Panc1 (cell line): ENCODE measurements at regions not wholly inside any gene's neighbourhood (a gene's known extent, or its start where the extent isn't known, plus 50 kb on each side); places are given as distances from the start of the nearest gene placed in this dataset.

ENCODE experiments used
- ATAC-seq: fragments of 200-7000 bp; cut with Tn5 transposase; 2 replicates; pipeline ENCODE4 v1.9.1; 2020; ENCODE audit warnings: mild to moderate bottlenecking, moderate library complexity
- BruUV-seq: library from RNA; stranded (reverse); fragments of 400-500 nt; replicated peaks from 2 replicates; lab custom pipeline; 2021; lab: Mats Ljungman, UMichigan
- CTCF ChIA-PET: fragments of 300-600 bp; sonication (Branson Sonifier 250); formaldehyde crosslinking; loops from one replicate; lab custom pipeline; 2022; ENCODE audit warnings: antibody characterized with exemption; lab: Charles Lee
- POLR2A ChIA-PET: fragments of 300-600 bp; sonication (Branson Sonifier 250); formaldehyde crosslinking; loops from one replicate; lab custom pipeline; 2022; ENCODE audit warnings: antibody characterized with exemption; lab: Charles Lee
- DNase-seq: peaks from one replicate; pipeline ENCODE4 v3.0.0-alpha.2; 2010; ENCODE audit warnings: low read depth, low spot score
- H3K27ac ChIP-seq: 2 replicates; pipeline ENCODE4 v1.5.1; 2011; ENCODE audit warnings: mild to moderate bottlenecking, low read length, inconsistent platforms
- H3K27me3 ChIP-seq: fragments of 200-500 bp; sonication (Bioruptor generic); 2 replicates; pipeline ENCODE4 v1.6.0; 2014; ENCODE audit warnings: low read length, inconsistent platforms; ENCODE audit not compliant: control insufficient read depth, insufficient read depth
- H3K36me3 ChIP-seq: fragments of 200-500 bp; sonication (Bioruptor generic); 2 replicates; pipeline ENCODE4 v1.5.1; 2014; ENCODE audit warnings: inconsistent platforms, mild to moderate bottlenecking, low read length, moderate library complexity; ENCODE audit not compliant: control insufficient read depth, insufficient read depth
- H3K4me1 ChIP-seq: 2 replicates; pipeline ENCODE4 v1.5.1; 2011; ENCODE audit warnings: inconsistent platforms, mild to moderate bottlenecking, low read length, moderate library complexity; ENCODE audit not compliant: control insufficient read depth, insufficient read depth
- H3K4me3 ChIP-seq, 2 experiments: 2 replicates each; pipeline ENCODE4 v1.5.1; 2011 to 2012; ENCODE audit warnings: low read depth in 2 of 2, low read length in 2 of 2, mild to moderate bottlenecking in 2 of 2, inconsistent platforms in 1 of 2, moderate library complexity in 1 of 2
- H3K9me3 ChIP-seq: fragments of 200-500 bp; sonication (Bioruptor generic); 2 replicates; pipeline ENCODE4 v1.5.1; 2014; ENCODE audit warnings: low read depth, mild to moderate bottlenecking, inconsistent platforms, low read length, moderate library complexity; ENCODE audit not compliant: control insufficient read depth, insufficient read depth
- CTCF ChIP-seq: fragments of 450-650 bp; IDR thresholded peaks from 2 replicates; pipeline ENCODE4 v1.5.1; 2017; ENCODE audit warnings: mild to moderate bottlenecking
- POLR2AphosphoS5 ChIP-seq: IDR thresholded peaks from 2 replicates; pipeline ENCODE4 v1.6.1; 2012; ENCODE audit warnings: mild to moderate bottlenecking, low read depth, low read length, moderate library complexity
- REST ChIP-seq, 2 experiments: IDR thresholded peaks; 2 replicates each; pipeline ENCODE4 v1.6.1; 2011 to 2012; ENCODE audit warnings: low read depth in 2 of 2, control low read depth in 1 of 2, low read length in 1 of 2, mild to moderate bottlenecking in 1 of 2, moderate library complexity in 1 of 2; ENCODE audit not compliant: insufficient read depth in 1 of 2
- SIN3A ChIP-seq: IDR thresholded peaks from 2 replicates; pipeline ENCODE4 v1.6.1; 2012; ENCODE audit warnings: low read depth, mild to moderate bottlenecking, low read length, moderate library complexity, borderline replicate concordance; ENCODE audit not compliant: insufficient read depth
- TCF7L2 ChIP-seq: IDR thresholded peaks from 2 replicates; pipeline ENCODE4 v1.6.1; 2011; ENCODE audit warnings: mild to moderate bottlenecking, low read depth, low read length, inconsistent platforms
- in situ Hi-C: cut with HindIII; loops from 2 replicates; pipeline ENCODE4 v1.10.0; 2016; ENCODE audit warnings: low sequenced_read_pairs, low pct_unique_long_range_greater_than_20kb
- intact Hi-C: fragments of 100-400 bp; cut with micrococcal nuclease; formaldehyde crosslinking; loops from one replicate; pipeline ENCODE4 v1.10.0; 2022; ENCODE audit not compliant: unreplicated experiment

- Histone ChIP-seq H3K9me3 (no peaks in the 10 kb centered on the region), H3K4me3 (no peak overlapping the region), H3K4me1 (no peaks in the 10 kb centered on the region), H3K27ac (no peak overlapping the region), H3K36me3 (no peaks in the 10 kb centered on the region), H3K27me3 (no peaks in the 10 kb centered on the region)
- in situ Hi-C loops (no loop called here), intact Hi-C loops (no loop called here)
- CTCF ChIA-PET: no interaction called here
- no TSS peak for BruUV-seq
- no peak for ATAC-seq
- TF ChIP-seq SIN3A: no peak
- no peak for TF ChIP-seq POLR2AphosphoS5
- no peak for TF ChIP-seq CTCF
- no peak for TF ChIP-seq TCF7L2
- no peak for TF ChIP-seq REST (IDR thresholded peaks at IDR 0.05; ENCODE audit: insufficient read depth in 1 of 2, low read depth in 2 of 2, low read length in 1 of 2)
- DNase-seq: no peak
- POLR2A ChIA-PET: no interaction called here
Observed at GRCh38 chr4:163913571-163913970, 419.1 kb downstream of the TMA16 start.

GRCh38 chr4:163915896-163916295 lies 421.4 kb downstream of the TMA16 start:
- TF ChIP-seq REST (IDR thresholded peaks at IDR 0.05; ENCODE audit: insufficient read depth in 1 of 2, low read depth in 2 of 2, low read length in 1 of 2) (no peak), POLR2AphosphoS5 (no peak), CTCF (no peak), TCF7L2 (no peak), SIN3A (no peak)
- Histone ChIP-seq H3K27me3 (no peaks in the 10 kb centered on the region), H3K4me1 (no peaks in the 10 kb centered on the region), H3K27ac (no peak overlapping the region), H3K9me3 (no peaks in the 10 kb centered on the region), H3K4me3 (no peak overlapping the region), H3K36me3 (no peaks in the 10 kb centered on the region)
- no peak for ATAC-seq
- BruUV-seq: no TSS peak
- in situ Hi-C loops: no loop called here
- DNase-seq: no peak
- intact Hi-C loops: no loop called here
- CTCF ChIA-PET: no interaction called here
- POLR2A ChIA-PET: no interaction called here
